Adrenal gland (tissue), 5 donors: ENCODE measurements at regions not wholly inside any gene's neighbourhood (a gene's known extent, or its start where the extent isn't known, plus 50 kb on each side); places are given as distances from the start of the nearest gene placed in this dataset.

ENCODE experiments used
- POLR2A ChIP-seq, 2 donors: fragments of 450-650 bp; IDR thresholded peaks; one replicate each; pipeline ENCODE4 v1.6.1; 2017; ENCODE audit warnings: antibody characterized with exemption in 2 of 2, mild to moderate bottlenecking in 2 of 2, moderate library complexity in 1 of 2
- TF ChIP-seq, protein P1 (sequence below), 6 experiments: fragments of 450-650 bp in 4 of 6; fragments of 200-600 bp in 2 of 6; sonication (generic) in 1 of 6; IDR thresholded peaks; 1 replicate in 5 of 6; 2 replicates in 1 of 6; pipeline versions ENCODE4 v1.5.1 to v1.8.0; 2016 to 2021; ENCODE audit warnings: antibody characterized with exemption in 6 of 6, mild to moderate bottlenecking in 2 of 6, moderate library complexity in 1 of 6
- donor health status: DM: no; HTN: no; CAD: no.

DNA sequence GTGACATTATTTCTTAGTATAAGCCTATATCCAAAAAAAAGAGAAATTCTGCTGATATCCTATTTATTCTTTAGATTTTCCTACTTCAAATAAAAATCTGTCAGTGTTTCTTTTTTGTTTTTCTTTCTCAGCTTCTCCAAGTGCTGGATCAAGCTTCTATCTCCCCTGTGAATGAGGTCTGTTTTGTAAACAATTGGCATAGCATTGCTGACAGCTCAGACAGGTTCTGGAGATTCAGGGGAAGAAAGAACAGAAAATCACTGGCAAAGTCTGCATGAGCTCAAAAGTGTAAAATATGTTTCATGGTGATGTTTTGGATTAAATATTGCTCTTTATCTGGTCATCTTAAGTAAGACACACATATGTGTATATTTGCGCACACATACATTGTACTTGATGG is 492.0 kb upstream of the IGFBP7 start:
- TF ChIP-seq, protein P1, sequence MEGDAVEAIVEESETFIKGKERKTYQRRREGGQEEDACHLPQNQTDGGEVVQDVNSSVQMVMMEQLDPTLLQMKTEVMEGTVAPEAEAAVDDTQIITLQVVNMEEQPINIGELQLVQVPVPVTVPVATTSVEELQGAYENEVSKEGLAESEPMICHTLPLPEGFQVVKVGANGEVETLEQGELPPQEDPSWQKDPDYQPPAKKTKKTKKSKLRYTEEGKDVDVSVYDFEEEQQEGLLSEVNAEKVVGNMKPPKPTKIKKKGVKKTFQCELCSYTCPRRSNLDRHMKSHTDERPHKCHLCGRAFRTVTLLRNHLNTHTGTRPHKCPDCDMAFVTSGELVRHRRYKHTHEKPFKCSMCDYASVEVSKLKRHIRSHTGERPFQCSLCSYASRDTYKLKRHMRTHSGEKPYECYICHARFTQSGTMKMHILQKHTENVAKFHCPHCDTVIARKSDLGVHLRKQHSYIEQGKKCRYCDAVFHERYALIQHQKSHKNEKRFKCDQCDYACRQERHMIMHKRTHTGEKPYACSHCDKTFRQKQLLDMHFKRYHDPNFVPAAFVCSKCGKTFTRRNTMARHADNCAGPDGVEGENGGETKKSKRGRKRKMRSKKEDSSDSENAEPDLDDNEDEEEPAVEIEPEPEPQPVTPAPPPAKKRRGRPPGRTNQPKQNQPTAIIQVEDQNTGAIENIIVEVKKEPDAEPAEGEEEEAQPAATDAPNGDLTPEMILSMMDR (IDR thresholded peaks at IDR 0.05) = no peak
- TF ChIP-seq POLR2A (IDR thresholded peaks at IDR 0.05) = no peak
